K562 (cell line): ENCODE measurements at regions not wholly inside any gene's neighbourhood (a gene's known extent, or its start where the extent isn't known, plus 50 kb on each side); places are given as distances from the start of the nearest gene placed in this dataset.

Experiments
- ATAC-seq: fragments of 200-7000 bp; cut with Tn5 transposase; 3 replicates; pipeline ENCODE4 v1.9.1; 2020; ENCODE audit warnings: moderate library complexity
- BruUV-seq: library from RNA; stranded (reverse); fragments of 400-500 nt; replicated peaks from 2 replicates; lab custom pipeline; 2021; lab: Mats Ljungman, UMichigan
- CTCF ChIA-PET: fragments of 300-600 bp; formaldehyde crosslinking; extraction: SDS; loops from one replicate; lab custom pipeline; 2021; ENCODE audit warnings: low intra/inter-chr PET ratio; lab: Yijun Ruan, JAX
- POLR2A ChIA-PET: fragments of 300-600, 350-650 bp; sonication (Branson Sonifier 250); formaldehyde crosslinking; extraction: SDS; loops from one replicate; lab custom pipeline; 2021; ENCODE audit warnings: antibody characterized with exemption, inconsistent platforms; lab: Yijun Ruan, JAX
- DNase-seq, 4 experiments: peaks; one replicate each; pipeline versions ENCODE4 v3.0.0 to v3.0.0-alpha.2; 2011 to 2018; ENCODE audit warnings: low spot score in 3 of 4, mixed read lengths in 3 of 4; ENCODE audit errors: extremely low read depth in 1 of 4
- FAIRE-seq: peaks from 2 replicates; lab custom pipeline; 2011; peaks lifted over from hg19 to GRCh38; lab: Jason Lieb, UNC
- H2AFZ ChIP-seq: 2 replicates; pipeline ENCODE4 v1.6.0; 2011; ENCODE audit warnings: low read depth, low read length, control low read depth, inconsistent platforms
- H3K27ac ChIP-seq: fragments of 200-600 bp; 3 replicates; pipeline ENCODE4 v1.8.0; 2011; ENCODE audit warnings: low read depth, mild to moderate bottlenecking, control low read depth, inconsistent platforms, low read length, moderate library complexity, mixed read lengths; ENCODE audit errors: extremely low read depth
- H3K27me3 ChIP-seq, 2 experiments: fragments of 300-600 bp in 1 of 2; 2 replicates in 1 of 2; 3 replicates in 1 of 2; pipeline versions ENCODE4 v1.6.0 to v1.8.0; 2011; ENCODE audit warnings: inconsistent platforms in 2 of 2, low read length in 2 of 2, mild to moderate bottlenecking in 1 of 2, mixed read lengths in 1 of 2, moderate library complexity in 1 of 2; ENCODE audit not compliant: control insufficient read depth in 2 of 2, insufficient read depth in 2 of 2
- H3K36me3 ChIP-seq: fragments of 300-600 bp; 3 replicates; pipeline ENCODE4 v1.8.0; 2011; ENCODE audit warnings: mild to moderate bottlenecking, low read length, inconsistent platforms; ENCODE audit not compliant: control insufficient read depth, insufficient read depth
- H3K4me1 ChIP-seq, 2 experiments: fragments of 200-600 bp in 1 of 2; replicated peaks in 1 of 2; 2 replicates in 1 of 2; 3 replicates in 1 of 2; pipeline versions ENCODE4 v1.5.1 to v1.8.0; 2011; ENCODE audit warnings: inconsistent platforms in 2 of 2, low read length in 2 of 2, mild to moderate bottlenecking in 1 of 2, mixed read lengths in 1 of 2, moderate library complexity in 1 of 2; ENCODE audit not compliant: control insufficient read depth in 2 of 2, insufficient read depth in 2 of 2
- H3K4me2 ChIP-seq: 2 replicates; pipeline ENCODE4 v1.6.1; 2011; ENCODE audit warnings: low read length, control low read depth, inconsistent platforms, mixed read lengths; ENCODE audit not compliant: insufficient read depth
- H3K4me3 ChIP-seq: fragments of 200-600 bp; sonication (generic), shearing (Covaris generic); 2 replicates; pipeline ENCODE4 v1.5.1; 2016; ENCODE audit warnings: control low read depth, inconsistent platforms
- H3K79me2 ChIP-seq: fragments of 200-600 bp; 3 replicates; pipeline ENCODE4 v1.8.0; 2011; ENCODE audit warnings: low read length, inconsistent platforms; ENCODE audit not compliant: control insufficient read depth, insufficient read depth
- H3K9ac ChIP-seq, 2 experiments: 2 replicates each; pipeline versions ENCODE4 v1.6.0 to v1.6.1; 2011; ENCODE audit warnings: low read depth in 2 of 2, low read length in 2 of 2, control low read depth in 1 of 2, inconsistent platforms in 1 of 2, mild to moderate bottlenecking in 1 of 2, mixed read lengths in 1 of 2; ENCODE audit not compliant: insufficient read depth in 1 of 2
- H3K9me1 ChIP-seq: one replicate; pipeline ENCODE4 v1.6.0; 2011; ENCODE audit warnings: inconsistent platforms, mild to moderate bottlenecking, low read length, moderate library complexity; ENCODE audit not compliant: control insufficient read depth, insufficient read depth
- H3K9me3 ChIP-seq: replicated peaks from 2 replicates; pipeline ENCODE4 v1.5.1; 2011; ENCODE audit warnings: low read depth, low read length, inconsistent platforms; ENCODE audit not compliant: control insufficient read depth, insufficient read depth
- H4K20me1 ChIP-seq: replicated peaks from 2 replicates; pipeline ENCODE4 v1.6.1; 2011; ENCODE audit warnings: low read length, inconsistent platforms, mixed read lengths; ENCODE audit not compliant: control insufficient read depth, insufficient read depth
- ARID3A ChIP-seq: IDR thresholded peaks from 2 replicates; pipeline ENCODE4 v1.6.1; 2012; ENCODE audit warnings: low read depth, low read length, improper control_type of control experiment, borderline replicate concordance
- GTF2F1 ChIP-seq: IDR thresholded peaks from 2 replicates; pipeline ENCODE4 v1.6.1; 2011; ENCODE audit warnings: low read depth, low read length, improper control_type of control experiment
- HDAC2 ChIP-seq: fragments of 450-650 bp; IDR thresholded peaks from 2 replicates; pipeline ENCODE4 v1.6.1; 2016; ENCODE audit warnings: mild to moderate bottlenecking
- HINFP ChIP-seq: fragments of 450-650 bp; conservative IDR thresholded peaks from 2 replicates; pipeline ENCODE4 v1.6.1; 2016; ENCODE audit warnings: missing genetic modification characterization, low read depth, mild to moderate bottlenecking, control low read depth, missing compliant biosample characterization
- HLTF ChIP-seq: fragments of 450-650 bp; IDR thresholded peaks from 2 replicates; pipeline ENCODE4 v1.6.1; 2016
- HNRNPL ChIP-seq: fragments of 200-400 bp; formaldehyde crosslinking; IDR thresholded peaks from 2 replicates; pipeline ENCODE4 v1.6.1; 2017; ENCODE audit warnings: low read depth, mild to moderate bottlenecking, low read length
- KAT7 ChIP-seq: sonication (generic); formaldehyde crosslinking; IDR thresholded peaks from 2 replicates; pipeline ENCODE4 v1.8.0; 2022; ENCODE audit warnings: missing genetic modification reagents, mild to moderate bottlenecking, borderline replicate concordance
- NCOA6 ChIP-seq: fragments of 450-650 bp; IDR thresholded peaks from 2 replicates; pipeline ENCODE4 v1.6.1; 2017; ENCODE audit warnings: mild to moderate bottlenecking
- OTX1 ChIP-seq: fragments of 450-650 bp; formaldehyde crosslinking; IDR thresholded peaks from 2 replicates; pipeline ENCODE4 v1.4.0; 2022; ENCODE audit warnings: mild to moderate bottlenecking
- SAFB ChIP-seq: fragments of 200-400 bp; formaldehyde crosslinking; IDR thresholded peaks from 2 replicates; pipeline ENCODE4 v1.6.1; 2017; ENCODE audit warnings: low read depth, low read length, borderline replicate concordance
- SAFB2 ChIP-seq: fragments of 200-400 bp; formaldehyde crosslinking; IDR thresholded peaks from 2 replicates; pipeline ENCODE4 v1.6.1; 2018; ENCODE audit warnings: borderline replicate concordance, low read length, low read depth, moderate library complexity; ENCODE audit not compliant: severe bottlenecking
- SIN3A ChIP-seq, 2 experiments: fragments of 150-350 bp in 1 of 2; IDR thresholded peaks; 2 replicates each; pipeline ENCODE4 v1.6.1; 2011 to 2016; ENCODE audit warnings: borderline replicate concordance in 2 of 2, low read depth in 2 of 2, low read length in 2 of 2, mild to moderate bottlenecking in 2 of 2, moderate library complexity in 2 of 2; ENCODE audit not compliant: control insufficient read depth in 1 of 2
- ZFP91 ChIP-seq: sonication (generic); formaldehyde crosslinking; IDR thresholded peaks from 2 replicates; pipeline ENCODE4 v1.8.0; 2022; ENCODE audit warnings: mild to moderate bottlenecking, missing genetic modification reagents
- ZNF140 ChIP-seq: fragments of 250-450 bp; sonication (Bioruptor Pico); IDR thresholded peaks from 2 replicates; pipeline ENCODE4 v1.8.0; 2021; ENCODE audit warnings: moderate library complexity, mild to moderate bottlenecking, inconsistent platforms
- ZNF41 ChIP-seq: fragments of 250-450 bp; sonication (Bioruptor Pico); conservative IDR thresholded peaks from 2 replicates; pipeline ENCODE4 v1.4.0; 2020; ENCODE audit warnings: mild to moderate bottlenecking
- WGBS: fragments of 100-300 bp; shearing (Covaris generic); methylation state at CpG from one replicate; pipeline ENCODE4 v1.1.6; 2016; ENCODE audit warnings: low coverage, mixed read lengths; ENCODE audit not compliant: insufficient coverage; ENCODE audit errors: missing lambda C conversion rate; 5-methylcytosine and 5-hydroxymethylcytosine counted together
- in situ Hi-C: fragments of 300-500 bp; cut with MboI; formaldehyde crosslinking; loops from 4 replicates; pipeline ENCODE4 v1.15.0; 2018; ENCODE audit warnings: inconsistent platforms, mixed read lengths
- intact Hi-C: fragments of 100-400 bp; cut with micrococcal nuclease; formaldehyde crosslinking; loops from 2 replicates; pipeline ENCODE4 v1.14.2; 2022
- TF ChIP-seq, protein P1 (sequence below): sonication (generic); formaldehyde crosslinking; IDR thresholded peaks from 2 replicates; pipeline ENCODE4 v1.8.1; 2022; ENCODE audit warnings: missing genetic modification reagents

DNA sequence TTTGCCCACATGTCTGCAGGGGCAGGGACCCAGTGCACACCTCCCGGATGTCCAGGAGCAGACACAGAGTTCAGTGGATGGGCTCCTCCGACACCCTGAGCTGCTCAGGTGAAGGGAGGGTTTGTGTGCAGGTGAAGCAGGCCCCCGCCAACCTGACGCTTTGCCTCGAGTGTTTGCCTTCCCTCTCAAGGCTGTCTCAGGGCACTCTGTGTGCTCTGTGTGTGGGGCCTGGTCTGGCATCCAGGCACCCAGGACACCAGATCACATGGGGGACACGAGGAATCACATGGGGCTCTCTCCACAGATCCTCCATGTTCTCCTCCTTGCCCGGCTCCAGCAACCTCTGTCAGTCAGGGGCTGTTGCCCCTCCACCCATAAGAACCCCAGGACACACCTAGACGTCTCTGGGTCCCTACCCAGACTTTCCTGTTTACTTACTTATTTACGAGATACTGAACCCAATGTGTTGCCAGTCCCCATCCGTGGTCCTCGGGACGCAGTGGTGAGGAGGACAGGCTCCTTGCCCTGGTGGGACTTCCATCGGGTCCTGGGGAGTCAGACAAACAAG lies 99.5 kb downstream of the HTR5A start:
- Histone ChIP-seq H2AFZ (no peak overlapping the region), H3K27ac (no peak overlapping the region), H4K20me1 (no peaks in the 10 kb centered on the region; the same call in 1 of the 2 replicates), H3K79me2 (no peaks in the 10 kb centered on the region), H3K4me2 (no peak overlapping the region), H3K4me3 (no peak overlapping the region), H3K27me3 (peaks cover 72 to 98% of the 10 kb centered on the region in 2 experiments), H3K9me3 (no peaks in the 10 kb centered on the region), H3K4me1 (peaks cover 0 to 12% of the 10 kb centered on the region in 2 experiments; a peak in 1 of 5 replicates), H3K9ac (peak overlapping the region in 1 of 2 experiments; percentile 20; a peak in 1 of 4 replicates), H3K9me1 (no peaks in the 10 kb centered on the region), H3K36me3 (no peaks in the 10 kb centered on the region)
- ATAC-seq (no peak), DNase-seq (no peak), FAIRE-seq (no peak)
- POLR2A ChIA-PET, result no interaction called here
- 0% methylated on average over 12 of the region's 13 CpGs for WGBS
- no TSS peak for BruUV-seq
- no peak for TF ChIP-seq GTF2F1
- no peak for TF ChIP-seq ARID3A
- no peak for TF ChIP-seq HNRNPL
- TF ChIP-seq ZNF140 (CRISPR knock-in tag), result no peak
- TF ChIP-seq OTX1 (CRISPR knock-in tag), result no peak
- TF ChIP-seq SAFB, result no peak
- TF ChIP-seq SIN3A (IDR thresholded peaks at IDR 0.05; ENCODE audit: borderline replicate concordance in 2 of 2, control insufficient read depth in 1 of 2, low read depth in 2 of 2, low read length in 2 of 2), result no peak
- TF ChIP-seq, protein P1, sequence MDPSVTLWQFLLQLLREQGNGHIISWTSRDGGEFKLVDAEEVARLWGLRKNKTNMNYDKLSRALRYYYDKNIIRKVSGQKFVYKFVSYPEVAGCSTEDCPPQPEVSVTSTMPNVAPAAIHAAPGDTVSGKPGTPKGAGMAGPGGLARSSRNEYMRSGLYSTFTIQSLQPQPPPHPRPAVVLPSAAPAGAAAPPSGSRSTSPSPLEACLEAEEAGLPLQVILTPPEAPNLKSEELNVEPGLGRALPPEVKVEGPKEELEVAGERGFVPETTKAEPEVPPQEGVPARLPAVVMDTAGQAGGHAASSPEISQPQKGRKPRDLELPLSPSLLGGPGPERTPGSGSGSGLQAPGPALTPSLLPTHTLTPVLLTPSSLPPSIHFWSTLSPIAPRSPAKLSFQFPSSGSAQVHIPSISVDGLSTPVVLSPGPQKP (CRISPR knock-in tag), result no peak
- TF ChIP-seq NCOA6, result no peak
- TF ChIP-seq ZNF41 (CRISPR knock-in tag), result no peak
- no peak for TF ChIP-seq HLTF
- no peak for TF ChIP-seq KAT7 (CRISPR knock-in tag)
- TF ChIP-seq SAFB2, result no peak
- TF ChIP-seq ZFP91 (CRISPR knock-in tag), result no peak
- no peak for TF ChIP-seq HDAC2
- TF ChIP-seq HINFP (tag), result no peak
- intact Hi-C loops (no loop called here), in situ Hi-C loops (no loop called here)
- CTCF ChIA-PET, result no interaction called here
